ENCODE measurements at regions not wholly inside any gene's neighbourhood (a gene's known extent, or its start where the extent isn't known, plus 50 kb on each side); places are given as distances from the start of the nearest gene placed in this dataset.

- TF ChIP-seq CTCF (IDR thresholded peaks at IDR 0.05; ENCODE audit: unreplicated experiment), result no peak
- Mint-ChIP-seq H3K4me1 (peaks cover 4% of the 10 kb centered on the region), H3K27ac (no peak overlapping the region), H3K27me3 (ENCODE audit: low read depth) (no peaks in the 10 kb centered on the region), H3K4me3 (no peak overlapping the region), H3K9me3 (no peaks in the 10 kb centered on the region), H3K36me3 (no peaks in the 10 kb centered on the region)
- DNase-seq (ENCODE audit: low spot score in 2 of 2, unreplicated experiment in 2 of 2), result no peak
Measured at GRCh38 chr11:25943031-25943430, 388.9 kb upstream of the ANO3 start.

- Mint-ChIP-seq H3K4me3 (no peak overlapping the region), H3K4me1 (peaks cover 4% of the 10 kb centered on the region), H3K27me3 (ENCODE audit: low read depth) (no peaks in the 10 kb centered on the region), H3K27ac (no peak overlapping the region), H3K36me3 (no peaks in the 10 kb centered on the region), H3K9me3 (peaks cover 8% of the 10 kb centered on the region)
- no peak for DNase-seq (ENCODE audit: low spot score in 2 of 2, unreplicated experiment in 2 of 2)
- TF ChIP-seq CTCF (IDR thresholded peaks at IDR 0.05; ENCODE audit: unreplicated experiment), result no peak
Measured at GRCh38 chr11:25943777-25944661, 387.9 kb upstream of the ANO3 start.

- Mint-ChIP-seq H3K36me3 (no peaks in the 10 kb centered on the region), H3K27me3 (ENCODE audit: low read depth) (no peaks in the 10 kb centered on the region), H3K4me1 (no peaks in the 10 kb centered on the region), H3K9me3 (peaks cover 30% of the 10 kb centered on the region), H3K27ac (no peak overlapping the region), H3K4me3 (no peak overlapping the region)
- no peak for DNase-seq (ENCODE audit: low spot score in 2 of 2, unreplicated experiment in 2 of 2)
- TF ChIP-seq CTCF (IDR thresholded peaks at IDR 0.05; ENCODE audit: unreplicated experiment), result no peak
Measured at GRCh38 chr11:25949918-25950317, 382.0 kb upstream of the ANO3 start.

- no peak for DNase-seq (ENCODE audit: low spot score in 2 of 2, unreplicated experiment in 2 of 2)
- H3K27ac Mint-ChIP-seq, result no peak overlapping the region
- H3K27me3 Mint-ChIP-seq (ENCODE audit: low read depth), result no peaks in the 10 kb centered on the region
- H3K9me3 Mint-ChIP-seq, result peaks cover 30% of the 10 kb centered on the region
- H3K36me3 Mint-ChIP-seq, result no peaks in the 10 kb centered on the region
- TF ChIP-seq CTCF (IDR thresholded peaks at IDR 0.05; ENCODE audit: unreplicated experiment), result no peak
- H3K4me1 Mint-ChIP-seq, result peaks cover 2% of the 10 kb centered on the region
- H3K4me3 Mint-ChIP-seq, result no peak overlapping the region
Measured at GRCh38 chr11:25953006-25953405, 378.9 kb upstream of the ANO3 start.

- no peak for DNase-seq (ENCODE audit: low spot score in 2 of 2, unreplicated experiment in 2 of 2)
- peaks cover 2% of the 10 kb centered on the region for H3K4me1 Mint-ChIP-seq
- H3K27ac Mint-ChIP-seq, result no peak overlapping the region
- no peak overlapping the region for H3K4me3 Mint-ChIP-seq
- no peak for TF ChIP-seq CTCF (IDR thresholded peaks at IDR 0.05; ENCODE audit: unreplicated experiment)
- no peaks in the 10 kb centered on the region for H3K9me3 Mint-ChIP-seq
- no peaks in the 10 kb centered on the region for H3K27me3 Mint-ChIP-seq (ENCODE audit: low read depth)
- H3K36me3 Mint-ChIP-seq, result no peaks in the 10 kb centered on the region
Measured at GRCh38 chr11:25958045-25958444, 373.9 kb upstream of the ANO3 start.
